Uterus (tissue), 3 donors: ENCODE measurements at regions not wholly inside any gene's neighbourhood (a gene's known extent, or its start where the extent isn't known, plus 50 kb on each side); places are given as distances from the start of the nearest gene placed in this dataset.

Experiments used
- DNase-seq, 2 donors: peaks; one replicate each; pipeline ENCODE4 v3.0.0-alpha.2; 2019 to 2020
- H3K27ac ChIP-seq, 2 donors: fragments of 200-600 bp; sonication (generic); 1 replicate in 1 of 2; 2 replicates in 1 of 2; pipeline ENCODE4 v1.5.1; 2016 to 2018
- H3K27me3 ChIP-seq, 2 donors: fragments of 200-600 bp; sonication (generic); one replicate each; pipeline ENCODE4 v1.5.1; 2018 to 2019; ENCODE audit warnings: control low read depth in 1 of 2
- H3K36me3 ChIP-seq, 2 donors: fragments of 200-600 bp; sonication (generic); one replicate each; pipeline ENCODE4 v1.5.1; 2019; ENCODE audit warnings: control low read depth in 1 of 2
- H3K4me1 ChIP-seq, 2 donors: fragments of 200-600 bp; sonication (generic); one replicate each; pipeline ENCODE4 v1.5.1; 2018 to 2019; ENCODE audit warnings: control low read depth in 1 of 2
- H3K4me3 ChIP-seq, 2 donors: fragments of 200-600 bp; sonication (generic); 1 replicate in 1 of 2; 2 replicates in 1 of 2; pipeline ENCODE4 v1.5.1; 2018 to 2019; ENCODE audit warnings: mild to moderate bottlenecking in 1 of 2
- H3K9me3 ChIP-seq, 2 donors: fragments of 200-600 bp; sonication (generic); one replicate each; pipeline ENCODE4 v1.5.1; 2019; ENCODE audit warnings: control low read depth in 1 of 2
- POLR2A ChIP-seq, 2 donors: fragments of 450-650 bp; IDR thresholded peaks; one replicate each; pipeline ENCODE4 v1.6.1; 2016; ENCODE audit warnings: antibody characterized with exemption in 2 of 2, mild to moderate bottlenecking in 1 of 2, moderate library complexity in 1 of 2
- intact Hi-C: fragments of 100-400 bp; cut with DNase I; formaldehyde crosslinking; loops from one replicate; pipeline ENCODE4 v1.15.1; 2023; ENCODE audit warnings: low total_unique reads
- TF ChIP-seq, protein P1 (sequence below), 4 experiments: fragments of 200-600 bp in 2 of 4; fragments of 450-650 bp in 2 of 4; sonication (generic) in 2 of 4; IDR thresholded peaks; one replicate each; pipeline ENCODE4 v1.5.1; 2016 to 2019; ENCODE audit warnings: antibody characterized with exemption in 4 of 4, mild to moderate bottlenecking in 2 of 4, moderate library complexity in 1 of 4
- donor health status: DM: yes; HTN: yes; CAD: no.

- H3K9me3 ChIP-seq, result no peaks in the 10 kb centered on the region
- H3K4me3 ChIP-seq, result no peak overlapping the region
- intact Hi-C loops, result no loop called here
- H3K27me3 ChIP-seq, result no peaks in the 10 kb centered on the region
- no peak overlapping the region for H3K27ac ChIP-seq
- DNase-seq, result no peak
- TF ChIP-seq, protein P1, sequence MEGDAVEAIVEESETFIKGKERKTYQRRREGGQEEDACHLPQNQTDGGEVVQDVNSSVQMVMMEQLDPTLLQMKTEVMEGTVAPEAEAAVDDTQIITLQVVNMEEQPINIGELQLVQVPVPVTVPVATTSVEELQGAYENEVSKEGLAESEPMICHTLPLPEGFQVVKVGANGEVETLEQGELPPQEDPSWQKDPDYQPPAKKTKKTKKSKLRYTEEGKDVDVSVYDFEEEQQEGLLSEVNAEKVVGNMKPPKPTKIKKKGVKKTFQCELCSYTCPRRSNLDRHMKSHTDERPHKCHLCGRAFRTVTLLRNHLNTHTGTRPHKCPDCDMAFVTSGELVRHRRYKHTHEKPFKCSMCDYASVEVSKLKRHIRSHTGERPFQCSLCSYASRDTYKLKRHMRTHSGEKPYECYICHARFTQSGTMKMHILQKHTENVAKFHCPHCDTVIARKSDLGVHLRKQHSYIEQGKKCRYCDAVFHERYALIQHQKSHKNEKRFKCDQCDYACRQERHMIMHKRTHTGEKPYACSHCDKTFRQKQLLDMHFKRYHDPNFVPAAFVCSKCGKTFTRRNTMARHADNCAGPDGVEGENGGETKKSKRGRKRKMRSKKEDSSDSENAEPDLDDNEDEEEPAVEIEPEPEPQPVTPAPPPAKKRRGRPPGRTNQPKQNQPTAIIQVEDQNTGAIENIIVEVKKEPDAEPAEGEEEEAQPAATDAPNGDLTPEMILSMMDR (IDR thresholded peaks at IDR 0.05), result no peak
- TF ChIP-seq POLR2A (IDR thresholded peaks at IDR 0.05), result no peak
- no peaks in the 10 kb centered on the region for H3K4me1 ChIP-seq
- no peaks in the 10 kb centered on the region for H3K36me3 ChIP-seq
These were observed 77.9 kb downstream of the TSN start for GRCh38 chr2:121833358-121833723.

- no peaks in the 10 kb centered on the region for H3K4me1 ChIP-seq
- H3K4me3 ChIP-seq, result no peak overlapping the region
- DNase-seq, result no peak
- no peak for TF ChIP-seq POLR2A (IDR thresholded peaks at IDR 0.05)
- TF ChIP-seq, protein P1 (IDR thresholded peaks at IDR 0.05), result no peak
- no peaks in the 10 kb centered on the region for H3K36me3 ChIP-seq
- no peak overlapping the region for H3K27ac ChIP-seq
- intact Hi-C loops, result no loop called here
- no peaks in the 10 kb centered on the region for H3K9me3 ChIP-seq
- no peaks in the 10 kb centered on the region for H3K27me3 ChIP-seq
These were observed 81.2 kb downstream of the TSN start for GRCh38 chr2:121836611-121837010.

GRCh38 chr2:121837591-121837990 is 82.1 kb downstream of the TSN start:
- DNase-seq, result no peak
- intact Hi-C loops, result no loop called here
- Histone ChIP-seq H3K4me3 (no peak overlapping the region), H3K27me3 (no peaks in the 10 kb centered on the region), H3K4me1 (no peaks in the 10 kb centered on the region), H3K36me3 (no peaks in the 10 kb centered on the region), H3K9me3 (no peaks in the 10 kb centered on the region), H3K27ac (no peak overlapping the region)
- TF ChIP-seq, protein P1 (IDR thresholded peaks at IDR 0.05), result no peak
- TF ChIP-seq POLR2A (IDR thresholded peaks at IDR 0.05), result no peak

- intact Hi-C loops, result no loop called here
- Histone ChIP-seq H3K9me3 (no peaks in the 10 kb centered on the region), H3K4me1 (no peaks in the 10 kb centered on the region), H3K4me3 (no peak overlapping the region), H3K27me3 (no peaks in the 10 kb centered on the region), H3K27ac (no peak overlapping the region), H3K36me3 (no peaks in the 10 kb centered on the region)
- no peak for DNase-seq
- TF ChIP-seq POLR2A (IDR thresholded peaks at IDR 0.05), result no peak
- TF ChIP-seq, protein P1 (IDR thresholded peaks at IDR 0.05), result no peak
These were observed 83.1 kb downstream of the TSN start for GRCh38 chr2:121838551-121838950.

DNA sequence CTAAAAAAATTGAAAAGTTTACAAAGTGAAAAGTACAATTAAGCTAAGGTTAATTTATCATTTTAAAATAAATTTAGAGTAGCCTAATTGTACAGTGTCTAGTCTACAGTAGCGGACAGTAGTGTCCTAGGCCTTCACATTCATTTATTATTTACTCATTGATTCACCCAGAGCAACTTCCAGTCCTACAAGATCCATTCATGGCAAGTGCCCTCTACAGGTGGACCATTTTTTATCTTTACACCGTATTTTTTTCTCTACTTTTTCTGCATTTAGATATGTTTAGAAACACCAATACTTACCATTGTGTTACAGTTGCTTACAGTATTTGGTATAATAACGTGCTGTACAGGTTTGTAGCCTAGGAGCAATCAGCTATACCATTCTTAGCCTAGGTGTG is 84.1 kb downstream of the TSN start:
- TF ChIP-seq, protein P1 (IDR thresholded peaks at IDR 0.05), result no peak
- no peak for TF ChIP-seq POLR2A (IDR thresholded peaks at IDR 0.05)
- DNase-seq, result no peak
- no peaks in the 10 kb centered on the region for H3K27me3 ChIP-seq
- no peaks in the 10 kb centered on the region for H3K4me1 ChIP-seq
- no peaks in the 10 kb centered on the region for H3K36me3 ChIP-seq
- no peak overlapping the region for H3K27ac ChIP-seq
- intact Hi-C loops, result no loop called here
- H3K9me3 ChIP-seq, result no peaks in the 10 kb centered on the region
- H3K4me3 ChIP-seq, result no peak overlapping the region
